SH-SY5Y (cell line): ENCODE measurements at regions not wholly inside any gene's neighbourhood (a gene's known extent, or its start where the extent isn't known, plus 50 kb on each side); places are given as distances from the start of the nearest gene placed in this dataset.

ENCODE experiments used
- GATA2 ChIP-seq: IDR thresholded peaks from 2 replicates; pipeline ENCODE4 v1.6.1; 2011; ENCODE audit warnings: mild to moderate bottlenecking, low read depth, low read length
- GATA3 ChIP-seq: IDR thresholded peaks from 2 replicates; pipeline ENCODE4 v1.6.1; 2011; ENCODE audit warnings: low read depth, mild to moderate bottlenecking, low read length, moderate library complexity

GRCh38 chr20:61027218-61027617, 224.8 kb upstream of the CDH4 start:
- TF ChIP-seq GATA2 (no peak), GATA3 (no peak)
